ENCODE measurements at regions not wholly inside any gene's neighbourhood (a gene's known extent, or its start where the extent isn't known, plus 50 kb on each side); places are given as distances from the start of the nearest gene placed in this dataset.

DNA sequence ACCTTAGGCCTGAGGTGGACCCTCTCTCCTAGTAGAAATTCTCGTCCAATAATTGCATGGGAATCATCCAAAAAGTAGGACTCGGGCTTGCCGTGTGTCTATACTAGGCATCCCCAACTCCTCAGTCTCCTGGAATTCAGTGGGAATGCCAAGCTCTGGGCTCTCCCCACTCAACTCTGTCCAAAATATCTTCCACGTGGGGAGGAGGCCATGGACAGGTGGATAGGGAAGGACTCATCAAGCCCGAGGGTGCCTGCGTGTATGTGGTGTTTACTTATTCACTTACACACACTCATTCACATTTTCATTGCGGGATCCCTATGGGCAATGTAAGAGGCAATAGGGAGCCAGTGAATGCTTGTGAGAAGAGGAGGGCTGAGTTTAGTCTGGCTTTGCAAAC is 383.3 kb downstream of the MN1 start:
- no peak for DNase-seq (ENCODE audit: low spot score in 2 of 2)
- TF ChIP-seq EP300 (IDR thresholded peaks at IDR 0.05), result no peak
- no peak for TF ChIP-seq POLR2AphosphoS5 (IDR thresholded peaks at IDR 0.05)
- TF ChIP-seq POLR2A (IDR thresholded peaks at IDR 0.05), result no peak
- TF ChIP-seq, protein P1, sequence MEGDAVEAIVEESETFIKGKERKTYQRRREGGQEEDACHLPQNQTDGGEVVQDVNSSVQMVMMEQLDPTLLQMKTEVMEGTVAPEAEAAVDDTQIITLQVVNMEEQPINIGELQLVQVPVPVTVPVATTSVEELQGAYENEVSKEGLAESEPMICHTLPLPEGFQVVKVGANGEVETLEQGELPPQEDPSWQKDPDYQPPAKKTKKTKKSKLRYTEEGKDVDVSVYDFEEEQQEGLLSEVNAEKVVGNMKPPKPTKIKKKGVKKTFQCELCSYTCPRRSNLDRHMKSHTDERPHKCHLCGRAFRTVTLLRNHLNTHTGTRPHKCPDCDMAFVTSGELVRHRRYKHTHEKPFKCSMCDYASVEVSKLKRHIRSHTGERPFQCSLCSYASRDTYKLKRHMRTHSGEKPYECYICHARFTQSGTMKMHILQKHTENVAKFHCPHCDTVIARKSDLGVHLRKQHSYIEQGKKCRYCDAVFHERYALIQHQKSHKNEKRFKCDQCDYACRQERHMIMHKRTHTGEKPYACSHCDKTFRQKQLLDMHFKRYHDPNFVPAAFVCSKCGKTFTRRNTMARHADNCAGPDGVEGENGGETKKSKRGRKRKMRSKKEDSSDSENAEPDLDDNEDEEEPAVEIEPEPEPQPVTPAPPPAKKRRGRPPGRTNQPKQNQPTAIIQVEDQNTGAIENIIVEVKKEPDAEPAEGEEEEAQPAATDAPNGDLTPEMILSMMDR (IDR thresholded peaks at IDR 0.05), result no peak
- no peak overlapping the region for H3K27ac ChIP-seq
- H3K36me3 ChIP-seq, result no peaks in the 10 kb centered on the region
- no peak overlapping the region for H3K4me3 ChIP-seq
- 54% methylated on average over 7 of the region's 7 CpGs for WGBS
- peaks cover 15% of the 10 kb centered on the region for H3K4me1 ChIP-seq
- H3K9me3 ChIP-seq, result no peaks in the 10 kb centered on the region
- peaks cover 16% of the 10 kb centered on the region for H3K27me3 ChIP-seq

DNA sequence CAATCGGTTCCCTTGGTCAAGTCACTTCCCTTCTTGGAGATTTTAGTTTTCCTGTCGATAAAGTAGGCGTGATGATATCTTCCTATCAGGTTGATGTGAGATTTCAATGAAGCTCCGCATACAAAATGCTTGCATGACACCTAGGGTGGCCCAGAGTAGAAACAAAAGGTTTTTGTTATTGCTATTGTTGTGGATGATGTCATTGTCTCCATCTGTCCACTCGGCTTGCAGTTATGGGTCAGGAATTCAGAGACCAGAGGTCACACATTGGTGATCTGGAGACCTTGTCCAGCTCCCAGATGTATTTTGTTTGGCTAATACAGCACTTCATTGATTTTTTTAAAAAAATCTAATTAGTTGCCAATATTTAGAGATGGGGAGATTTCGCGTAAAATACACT is 382.1 kb downstream of the MN1 start:
- H3K36me3 ChIP-seq, result no peaks in the 10 kb centered on the region
- H3K9me3 ChIP-seq, result no peaks in the 10 kb centered on the region
- H3K4me3 ChIP-seq, result no peak overlapping the region
- WGBS, result 81% methylated on average over 7 of the region's 7 CpGs
- DNase-seq (ENCODE audit: low spot score in 2 of 2), result no peak
- peaks cover 15% of the 10 kb centered on the region for H3K4me1 ChIP-seq
- H3K27me3 ChIP-seq, result peaks cover 16% of the 10 kb centered on the region
- H3K27ac ChIP-seq, result no peak overlapping the region
- no peak for TF ChIP-seq POLR2AphosphoS5 (IDR thresholded peaks at IDR 0.05)

DNA sequence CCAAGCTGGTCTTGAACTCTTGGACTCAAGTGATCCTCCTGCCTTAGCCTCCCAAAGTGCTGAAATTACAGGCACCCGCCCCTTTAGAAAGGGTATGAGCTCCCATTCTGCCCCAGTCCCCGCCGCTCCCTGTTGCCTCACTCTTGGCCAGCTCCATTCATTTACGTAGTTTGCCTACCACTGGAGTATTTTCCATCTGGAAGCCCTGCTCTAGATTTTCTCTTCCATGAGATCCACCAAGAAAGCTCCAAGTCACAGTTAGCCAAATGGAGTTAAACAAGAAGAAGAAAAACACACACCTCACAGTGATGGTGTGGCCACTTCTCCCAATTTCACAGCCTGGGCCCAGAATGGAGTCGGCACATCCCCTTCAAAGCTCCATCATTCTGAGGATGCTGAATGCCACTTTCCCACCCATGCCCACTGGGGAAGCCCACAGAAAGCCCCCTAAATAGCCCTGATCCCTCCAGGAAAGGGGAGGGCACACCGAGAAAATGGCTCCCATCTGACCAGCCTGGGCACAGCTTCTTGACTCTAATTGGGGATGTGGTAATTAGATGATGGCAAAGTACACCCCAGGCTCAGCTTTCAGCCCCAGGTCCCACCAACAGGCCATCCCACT is 381.2 kb downstream of the MN1 start:
- Histone ChIP-seq H3K4me3 (no peak overlapping the region), H3K27me3 (peaks cover 11% of the 10 kb centered on the region), H3K4me1 (peaks cover 15% of the 10 kb centered on the region), H3K36me3 (no peaks in the 10 kb centered on the region), H3K27ac (peak overlapping the region; percentile 7), H3K9me3 (no peaks in the 10 kb centered on the region)
- 57% methylated on average over 6 of the region's 6 CpGs for WGBS
- no peak for DNase-seq (ENCODE audit: low spot score in 2 of 2)
- TF ChIP-seq, protein P1 (IDR thresholded peaks at IDR 0.05), result no peak
- TF ChIP-seq POLR2A (IDR thresholded peaks at IDR 0.05), result no peak
- TF ChIP-seq POLR2AphosphoS5 (IDR thresholded peaks at IDR 0.05), result no peak
- no peak for TF ChIP-seq EP300 (IDR thresholded peaks at IDR 0.05)

DNA sequence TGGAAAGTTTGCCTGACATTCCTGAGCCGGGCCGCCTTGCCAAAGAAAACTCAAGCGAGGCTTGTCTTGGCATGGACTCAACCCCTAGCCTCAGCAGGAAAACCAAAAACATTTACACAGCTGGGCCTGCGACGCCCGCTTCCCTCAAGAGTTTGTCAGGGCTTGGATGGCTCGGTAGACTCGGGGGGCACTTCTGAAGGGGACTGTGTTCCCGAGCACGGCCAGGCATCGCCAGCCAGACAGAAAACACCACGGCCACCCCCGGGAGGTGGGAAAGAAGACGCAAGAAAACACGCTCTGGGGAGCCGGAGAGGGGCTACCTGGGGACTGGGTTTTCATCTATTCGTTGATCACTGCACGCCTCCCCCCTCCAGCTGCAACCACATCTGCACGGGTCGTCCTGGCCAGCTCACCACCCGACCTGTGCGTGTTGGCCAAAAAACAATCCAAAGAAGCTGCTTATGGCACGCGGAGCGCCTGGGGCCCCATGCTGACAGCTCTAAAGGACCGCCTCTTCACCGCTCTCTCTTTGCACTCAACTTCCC is 380.7 kb downstream of the MN1 start:
- WGBS, result 11% methylated on average over 20 of the region's 27 CpGs
- H3K27ac ChIP-seq, result peak overlapping the region; percentile 56
- H3K4me3 ChIP-seq, result no peak overlapping the region
- TF ChIP-seq EP300 (IDR thresholded peaks at IDR 0.05) (no peak), POLR2AphosphoS5 (IDR thresholded peaks at IDR 0.05) (no peak), POLR2A (IDR thresholded peaks at IDR 0.05) (no peak)
- TF ChIP-seq, protein P1 (IDR thresholded peaks at IDR 0.05), result no peak
- DNase-seq (ENCODE audit: low spot score in 2 of 2), result peak; percentile 83 to 92
- no peaks in the 10 kb centered on the region for H3K9me3 ChIP-seq
- peaks cover 15% of the 10 kb centered on the region for H3K4me1 ChIP-seq
- no peaks in the 10 kb centered on the region for H3K36me3 ChIP-seq
- H3K27me3 ChIP-seq, result peaks cover 9% of the 10 kb centered on the region

DNA sequence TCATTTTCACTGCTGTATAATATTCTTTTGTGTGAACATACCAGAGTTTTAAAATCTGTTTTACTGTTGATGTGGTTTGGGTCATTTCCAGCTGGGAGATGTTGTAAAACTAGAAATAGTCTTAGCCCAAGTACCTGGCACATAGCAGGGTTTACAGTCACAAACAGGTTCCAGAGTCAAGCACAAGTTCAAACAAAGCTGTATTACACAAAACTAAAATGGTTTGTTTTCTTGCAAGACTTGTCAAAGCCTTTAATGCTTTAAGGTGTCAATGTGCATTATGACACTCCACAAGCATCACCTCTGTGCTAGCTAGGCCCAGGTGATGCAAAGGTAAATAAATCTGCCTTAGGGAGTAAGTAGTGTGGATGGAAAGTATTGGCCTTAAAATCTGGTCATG is 379.1 kb downstream of the MN1 start:
- no peak overlapping the region for H3K4me3 ChIP-seq
- H3K27ac ChIP-seq, result no peak overlapping the region

More for the DNA sequence above, 379.1 kb downstream of the MN1 start:
- no peaks in the 10 kb centered on the region for H3K36me3 ChIP-seq
- no peak for TF ChIP-seq POLR2A (IDR thresholded peaks at IDR 0.05)
- TF ChIP-seq POLR2AphosphoS5 (IDR thresholded peaks at IDR 0.05), result no peak
- TF ChIP-seq EP300 (IDR thresholded peaks at IDR 0.05), result no peak
- TF ChIP-seq, protein P1 (IDR thresholded peaks at IDR 0.05), result no peak
- H3K9me3 ChIP-seq, result no peaks in the 10 kb centered on the region
- no peaks in the 10 kb centered on the region for H3K27me3 ChIP-seq
- DNase-seq (ENCODE audit: low spot score in 2 of 2), result no peak
- peaks cover 15% of the 10 kb centered on the region for H3K4me1 ChIP-seq

Data from suprapubic skin (tissue), 4 donors.